Eye (tissue), 1 donor: ENCODE measurements at regions not wholly inside any gene's neighbourhood (a gene's known extent, or its start where the extent isn't known, plus 50 kb on each side); places are given as distances from the start of the nearest gene placed in this dataset.
"Not testable (repeated sequence)": the region's sequence is repeated elsewhere in the genome, so short reads cannot be mapped to it uniquely, and the experiment has no call there.

Experiments used
- DNase-seq: peaks from one replicate; pipeline ENCODE4 v3.0.0-alpha.2; 2015

- no peak for DNase-seq
These were observed 557.9 kb downstream of the UQCRFS1 start for GRCh38 chr19:28655054-28655453.

GRCh38 chr19:28652765-28653164, 560.2 kb downstream of the UQCRFS1 start:
- no peak for DNase-seq

GRCh38 chr19:28646629-28647028, 566.3 kb downstream of the UQCRFS1 start:
- DNase-seq = no peak

GRCh38 chr19:28644169-28644775, 568.7 kb downstream of the UQCRFS1 start:
- DNase-seq = no peak

GRCh38 chr19:28642787-28643683, 569.9 kb downstream of the UQCRFS1 start:
- peak; percentile 81 for DNase-seq

GRCh38 chr19:28641395-28641794, 571.6 kb downstream of the UQCRFS1 start:
- no peak for DNase-seq

- no peak for DNase-seq
These were observed 572.4 kb downstream of the UQCRFS1 start for GRCh38 chr19:28640506-28640905.

GRCh38 chr19:28638445-28638844, 574.5 kb downstream of the UQCRFS1 start:
- no peak for DNase-seq

GRCh38 chr19:28636706-28637105, 576.2 kb downstream of the UQCRFS1 start:
- DNase-seq = no peak

- no peak for DNase-seq
These were observed 576.8 kb downstream of the UQCRFS1 start for GRCh38 chr19:28636016-28636629.

- no peak for DNase-seq
These were observed 578.1 kb downstream of the UQCRFS1 start for GRCh38 chr19:28634837-28635236.

GRCh38 chr19:28634019-28634328, 579.0 kb downstream of the UQCRFS1 start:
- no peak for DNase-seq

GRCh38 chr19:28633319-28634018, 579.5 kb downstream of the UQCRFS1 start:
- peak; percentile 72 for DNase-seq

- no peak for DNase-seq
These were observed 580.4 kb downstream of the UQCRFS1 start for GRCh38 chr19:28632371-28633080.

GRCh38 chr19:28631961-28632360, 581.0 kb downstream of the UQCRFS1 start:
- DNase-seq = no peak

GRCh38 chr19:28627669-28628068, 585.3 kb downstream of the UQCRFS1 start:
- no peak for DNase-seq

- DNase-seq = not testable (repeated sequence)
These were observed 586.5 kb downstream of the UQCRFS1 start for GRCh38 chr19:28626407-28626806.

GRCh38 chr19:28619816-28620429, 593.0 kb downstream of the UQCRFS1 start:
- DNase-seq = no peak

- no peak for DNase-seq
These were observed 594.4 kb downstream of the UQCRFS1 start for GRCh38 chr19:28618504-28618903.

- no peak for DNase-seq
These were observed 597.0 kb downstream of the UQCRFS1 start for GRCh38 chr19:28615966-28616365.

GRCh38 chr19:28615546-28615916, 597.4 kb downstream of the UQCRFS1 start:
- DNase-seq = no peak
